ENCODE measurements at regions not wholly inside any gene's neighbourhood (a gene's known extent, or its start where the extent isn't known, plus 50 kb on each side); places are given as distances from the start of the nearest gene placed in this dataset.
"Not testable (repeated sequence)": the region's sequence is repeated elsewhere in the genome, so short reads cannot be mapped to it uniquely, and the experiment has no call there.

GRCh38 chr16:86712158-86713009 is 134.0 kb downstream of the FOXL1 start:
- FAIRE-seq (no peak), DNase-seq (ENCODE audit: low spot score) (no peak)

GRCh38 chr16:86713021-86713631 is 134.8 kb downstream of the FOXL1 start:
- no peak for FAIRE-seq
- no peak for DNase-seq (ENCODE audit: low spot score)

DNA sequence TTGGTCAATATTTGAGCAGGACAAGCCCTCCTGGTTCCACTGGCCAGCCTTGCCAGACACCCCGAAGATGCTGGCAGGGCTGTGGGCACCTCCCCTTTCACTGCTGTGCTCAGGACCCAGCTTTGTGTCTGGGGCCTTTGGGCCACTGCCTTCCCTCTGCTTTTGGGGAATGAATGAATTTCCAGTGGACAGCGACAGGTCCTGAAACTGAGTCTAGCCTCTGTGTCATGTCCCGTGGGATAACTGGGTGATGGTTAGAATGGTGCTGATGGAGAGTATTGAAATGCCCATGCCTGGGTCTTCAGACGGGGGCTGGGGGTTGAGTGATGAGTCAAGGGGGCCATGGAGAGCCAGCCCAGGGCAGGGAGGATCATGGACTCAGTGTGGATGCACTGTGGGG is 135.8 kb downstream of the FOXL1 start:
- no peak for FAIRE-seq
- no peak for DNase-seq (ENCODE audit: low spot score)

DNA sequence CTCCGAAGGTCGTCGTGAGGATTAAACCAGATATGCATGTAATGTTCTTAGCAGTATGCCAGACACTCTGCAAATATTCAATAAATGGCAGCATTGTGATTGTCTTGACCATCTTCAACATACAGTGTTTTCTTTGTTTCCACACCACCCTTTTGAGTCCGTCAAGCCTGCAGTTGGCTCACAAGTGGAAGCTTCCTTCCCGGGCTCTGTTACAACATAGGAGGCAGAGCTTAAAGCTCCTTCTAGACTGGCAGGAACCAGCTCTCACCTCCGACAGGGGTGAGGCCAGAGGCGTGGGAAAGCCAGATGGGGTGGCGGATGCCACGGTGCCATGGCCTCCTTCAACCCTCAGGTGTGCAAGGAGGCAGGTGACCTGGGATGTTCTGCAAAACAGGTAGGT is 138.3 kb downstream of the FOXL1 start:
- DNase-seq (ENCODE audit: low spot score) (no peak), FAIRE-seq (no peak)

DNA sequence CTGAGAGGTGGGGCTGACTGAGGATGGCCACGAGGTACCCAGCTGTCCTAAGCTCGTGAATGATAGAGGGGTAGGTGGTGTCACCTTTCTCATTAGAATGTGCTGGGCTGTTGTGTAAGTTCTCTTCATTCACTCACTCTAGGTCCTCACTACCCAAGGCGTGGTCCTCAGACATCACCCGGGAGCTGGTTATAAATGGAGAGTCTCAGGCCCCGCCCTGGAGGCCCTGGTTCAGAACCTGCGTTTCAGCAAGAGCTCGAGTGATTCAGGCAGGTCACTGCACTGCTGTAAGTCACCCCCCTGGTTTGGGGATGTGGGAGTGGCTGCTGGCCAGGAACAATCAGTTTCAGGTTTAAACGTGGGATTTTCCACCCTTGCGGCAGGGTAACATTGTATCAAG is 139.8 kb downstream of the FOXL1 start:
- FAIRE-seq (no peak), DNase-seq (ENCODE audit: low spot score) (no peak)

- no peak for DNase-seq (ENCODE audit: low spot score)
- FAIRE-seq: no peak
Measured at GRCh38 chr16:86722970-86723369, 144.6 kb downstream of the FOXL1 start.

- no peak for FAIRE-seq
- no peak for DNase-seq (ENCODE audit: low spot score)
Measured at GRCh38 chr16:86723689-86724088, 145.3 kb downstream of the FOXL1 start.

GRCh38 chr16:86725401-86725800 is 147.1 kb downstream of the FOXL1 start:
- FAIRE-seq (no peak), DNase-seq (ENCODE audit: low spot score) (no peak)

DNA sequence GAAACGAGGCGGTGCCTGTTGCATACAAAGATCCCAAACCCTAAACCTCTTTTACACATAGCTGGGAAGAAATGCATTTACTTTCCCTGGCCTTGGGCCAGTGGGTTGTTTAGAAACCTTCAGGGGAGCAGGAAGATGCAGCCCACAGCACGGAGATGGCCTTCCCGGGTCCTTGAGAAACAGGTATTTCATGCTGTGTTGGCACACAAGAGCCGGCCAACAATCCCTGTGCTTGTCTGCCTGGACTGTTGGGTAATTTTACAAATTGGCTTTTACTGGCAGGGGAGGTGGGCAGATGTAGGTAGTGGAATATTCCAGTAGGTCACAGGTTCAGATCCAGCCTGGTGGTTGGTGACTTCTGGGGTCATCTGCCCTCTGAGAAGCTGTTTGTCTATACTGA is 148.0 kb downstream of the FOXL1 start:
- FAIRE-seq (no peak), DNase-seq (ENCODE audit: low spot score) (no peak)

DNA sequence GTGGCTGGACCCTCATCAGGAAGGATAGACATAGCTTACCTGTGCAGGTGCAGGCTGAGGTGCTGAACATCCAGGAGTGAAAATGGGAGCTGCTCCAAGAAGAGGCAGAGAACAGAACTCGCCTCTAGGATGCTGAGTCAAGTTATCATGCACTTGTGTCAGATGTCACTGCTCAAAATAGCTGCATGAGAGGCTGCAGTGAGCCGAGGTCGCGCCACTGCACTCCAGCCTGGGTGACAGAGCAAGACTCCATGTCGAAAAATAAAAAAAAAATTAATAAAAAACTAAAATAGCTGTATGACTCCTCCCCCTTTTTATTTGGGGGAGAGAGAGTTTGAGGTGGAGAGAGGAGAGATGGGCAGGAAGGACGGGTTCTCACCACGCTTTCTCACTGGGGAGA is 148.8 kb downstream of the FOXL1 start:
- no peak for FAIRE-seq
- DNase-seq (ENCODE audit: low spot score): no peak

DNA sequence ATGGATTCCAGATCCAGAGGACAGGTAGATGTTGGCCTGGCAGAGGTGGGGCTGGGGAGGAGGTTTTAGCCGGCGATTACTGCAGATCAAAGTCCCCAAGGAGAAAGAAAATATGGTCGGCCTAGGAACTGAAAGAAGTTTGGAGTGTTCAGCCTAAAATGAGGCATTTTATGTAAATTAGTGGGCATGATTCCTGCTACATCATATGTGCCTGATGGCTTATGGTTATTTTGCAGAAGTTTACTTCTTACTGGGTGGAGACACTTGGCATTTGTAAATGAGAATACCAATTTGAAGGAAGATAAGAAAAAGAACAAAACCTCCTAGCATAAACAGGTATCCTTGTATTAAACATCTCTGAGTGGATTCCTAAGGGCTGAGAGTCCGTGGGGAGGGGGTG is 149.3 kb downstream of the FOXL1 start:
- DNase-seq (ENCODE audit: low spot score): no peak
- FAIRE-seq: no peak

- no peak for FAIRE-seq
Measured at GRCh38 chr16:86729686-86730085, 151.3 kb downstream of the FOXL1 start.

DNA sequence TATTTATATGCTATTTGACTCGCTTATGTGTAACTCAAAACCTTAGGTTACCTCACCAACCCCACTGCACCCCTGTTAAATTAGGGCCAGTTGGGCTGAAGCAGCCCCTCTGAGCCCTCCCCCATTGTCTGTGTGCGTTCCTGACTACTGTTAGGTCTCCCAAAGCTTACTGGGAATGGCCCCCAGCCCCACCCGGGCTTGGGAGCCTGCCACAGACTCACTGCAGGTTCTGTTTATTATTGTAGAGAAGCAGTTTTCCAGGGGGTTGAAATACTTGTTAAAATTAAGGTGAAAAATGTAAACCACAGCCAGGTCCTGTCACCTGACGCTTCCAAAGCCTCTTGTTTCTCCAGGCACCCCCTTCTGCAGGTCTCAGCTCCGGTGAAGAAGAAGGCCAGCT is 151.7 kb downstream of the FOXL1 start:
- no peak for DNase-seq (ENCODE audit: low spot score)
- FAIRE-seq: no peak

More at GRCh38 chr16:86729686-86730085, 151.3 kb downstream of the FOXL1 start:
- no peak for DNase-seq (ENCODE audit: low spot score)

- DNase-seq (ENCODE audit: low spot score): no peak
- FAIRE-seq: no peak
Measured at GRCh38 chr16:86730597-86730996, 152.2 kb downstream of the FOXL1 start.

DNA sequence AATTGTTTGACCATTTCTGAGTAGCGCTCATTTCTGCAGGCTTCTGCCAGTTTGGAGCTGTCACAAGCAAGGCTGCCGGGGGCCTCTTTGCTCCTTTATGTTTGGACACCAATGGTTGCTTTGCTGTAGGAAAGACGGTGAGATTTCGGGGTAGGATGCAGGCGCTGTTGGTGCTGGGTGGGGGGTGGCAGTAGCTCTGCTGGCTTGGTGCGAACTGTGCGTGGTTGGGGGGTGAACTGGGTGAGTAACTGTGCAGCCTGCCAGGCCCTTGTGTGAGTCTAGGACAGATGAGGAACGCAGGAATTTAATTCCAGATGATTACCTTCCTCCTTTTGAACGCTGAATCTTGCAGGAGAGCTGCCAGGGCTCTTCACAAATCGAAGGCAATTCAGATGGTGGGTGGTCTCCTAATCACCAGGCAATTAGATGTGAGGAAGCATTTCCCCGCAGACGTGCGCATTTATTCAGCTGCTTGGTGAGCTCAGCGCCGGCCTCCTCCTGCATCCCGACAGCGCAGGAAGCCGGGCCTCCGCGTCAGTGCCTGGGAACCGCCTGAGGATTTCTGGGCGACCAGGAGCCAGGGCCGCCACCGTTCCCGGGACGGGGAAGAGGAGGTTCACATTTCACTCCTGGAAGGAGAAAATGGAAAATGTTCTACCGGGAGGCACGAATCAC is 154.4 kb downstream of the FOXL1 start:
- FAIRE-seq (no peak), DNase-seq (ENCODE audit: low spot score) (no peak)

DNA sequence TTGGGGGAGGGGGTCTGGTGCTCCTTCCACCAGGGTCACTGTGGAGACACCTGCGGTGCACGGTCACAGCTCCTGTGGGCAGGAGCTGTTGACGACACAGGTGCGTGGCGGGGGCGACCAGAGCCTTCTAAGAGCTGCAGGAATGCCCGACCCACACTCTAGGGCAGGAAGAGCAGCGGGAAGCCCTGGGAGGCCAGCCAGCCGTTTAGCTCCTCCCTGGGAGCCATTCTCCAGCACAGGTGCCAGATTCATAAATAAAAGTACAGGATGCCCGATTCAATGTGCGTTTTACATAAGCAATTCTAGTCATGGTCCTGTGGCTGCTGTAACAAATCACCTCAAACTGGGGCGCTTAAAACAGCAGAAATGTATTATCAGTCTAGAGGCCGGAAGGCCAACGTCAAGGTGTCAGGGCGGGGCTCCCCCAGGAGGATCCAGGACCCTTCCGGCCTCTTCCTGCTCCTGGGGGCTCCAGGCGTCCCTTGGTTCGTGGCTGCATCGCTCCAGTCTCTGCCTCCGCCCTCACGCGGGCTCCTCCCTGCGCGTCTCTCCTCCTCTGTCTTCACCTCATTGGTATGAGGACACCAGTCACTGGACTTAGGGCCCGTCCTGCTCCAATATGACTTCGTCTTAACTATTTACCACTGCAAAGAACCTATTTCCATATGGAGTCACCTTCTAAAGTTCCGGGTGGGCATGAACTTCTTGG is 155.4 kb downstream of the FOXL1 start:
- FAIRE-seq: no peak
- no peak for DNase-seq (ENCODE audit: low spot score)

- FAIRE-seq: peak; percentile 79
- peak; percentile 73 for DNase-seq (ENCODE audit: low spot score)
Measured at GRCh38 chr16:86734543-86735460, 156.5 kb downstream of the FOXL1 start.

GRCh38 chr16:86735727-86736126 is 157.4 kb downstream of the FOXL1 start:
- FAIRE-seq (no peak), DNase-seq (ENCODE audit: low spot score) (no peak)

GRCh38 chr16:86736502-86736901 is 158.2 kb downstream of the FOXL1 start:
- FAIRE-seq: no peak

GRCh38 chr16:86737083-86737482 is 158.7 kb downstream of the FOXL1 start:
- FAIRE-seq: no peak
- no peak for DNase-seq (ENCODE audit: low spot score)

More at GRCh38 chr16:86736502-86736901, 158.2 kb downstream of the FOXL1 start:
- DNase-seq (ENCODE audit: low spot score): no peak

DNA sequence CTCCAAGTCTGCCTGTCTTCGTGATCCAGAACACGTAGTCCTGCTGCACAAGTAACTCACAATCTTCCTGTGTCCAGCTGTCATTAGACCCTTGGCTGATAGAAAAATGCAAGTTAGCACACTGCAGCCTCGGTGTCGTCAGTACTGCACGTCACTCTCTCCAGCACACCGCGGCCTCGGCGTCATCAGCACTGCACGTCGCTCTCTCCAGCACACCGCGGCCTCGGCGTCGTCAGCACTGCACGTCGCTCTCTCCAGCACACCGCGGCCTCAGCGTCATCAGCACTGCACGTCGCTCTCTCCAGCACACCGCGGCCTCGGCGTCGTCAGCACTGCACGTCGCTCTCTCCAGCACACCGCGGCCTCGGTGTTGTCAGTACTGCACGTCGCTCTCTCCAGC is 160.0 kb downstream of the FOXL1 start:
- FAIRE-seq; DNase-seq (ENCODE audit: low spot score): not testable (repeated sequence)
